Right ventricle myocardium inferior (tissue), 1 donor: ENCODE measurements at regions not wholly inside any gene's neighbourhood (a gene's known extent, or its start where the extent isn't known, plus 50 kb on each side); places are given as distances from the start of the nearest gene placed in this dataset.
"Not testable (repeated sequence)": the region's sequence is repeated elsewhere in the genome, so short reads cannot be mapped to it uniquely, and the experiment has no call there.

Experiments
- ATAC-seq: fragments of 200-7000 bp; cut with Tn5 transposase; one replicate; pipeline ENCODE4 v1.9.1; 2020; ENCODE audit warnings: mild to moderate bottlenecking, moderate library complexity
- DNase-seq: peaks from one replicate; pipeline ENCODE4 v3.0.0; 2021; ENCODE audit errors: missing footprints
- intact Hi-C: fragments of 100-400 bp; cut with DNase I; formaldehyde crosslinking; loops from one replicate; pipeline ENCODE4 v1.11.0; 2022
- donor health status: DM: no; HTN: yes; CAD: no; lungs with severe emphysema.

GRCh38 chr2:16773080-16773713, 107.6 kb upstream of the CYRIA start:
- intact Hi-C loops = loop anchor here (5.0 kb wide), 2 partner anchors 529 to 899 kb away; no protein-coding TSS in a partner anchor
- DNase-seq = no peak

GRCh38 chr2:16767789-16768476, 102.3 kb upstream of the CYRIA start:
- intact Hi-C loops = no loop called here
- ATAC-seq = no peak
- DNase-seq = no peak

More at GRCh38 chr2:16773080-16773713, 107.6 kb upstream of the CYRIA start:
- ATAC-seq = peak; percentile 60

GRCh38 chr2:16765356-16765755, 99.7 kb upstream of the CYRIA start:
- no peak for ATAC-seq

GRCh38 chr2:16764487-16764886, 98.9 kb upstream of the CYRIA start:
- DNase-seq (no peak), ATAC-seq (no peak)
- intact Hi-C loops = no loop called here

More at GRCh38 chr2:16765356-16765755, 99.7 kb upstream of the CYRIA start:
- intact Hi-C loops = no loop called here
- DNase-seq = no peak

GRCh38 chr2:16763493-16763899, 97.9 kb upstream of the CYRIA start:
- DNase-seq (no peak), ATAC-seq (no peak)
- intact Hi-C loops = no loop called here

DNA sequence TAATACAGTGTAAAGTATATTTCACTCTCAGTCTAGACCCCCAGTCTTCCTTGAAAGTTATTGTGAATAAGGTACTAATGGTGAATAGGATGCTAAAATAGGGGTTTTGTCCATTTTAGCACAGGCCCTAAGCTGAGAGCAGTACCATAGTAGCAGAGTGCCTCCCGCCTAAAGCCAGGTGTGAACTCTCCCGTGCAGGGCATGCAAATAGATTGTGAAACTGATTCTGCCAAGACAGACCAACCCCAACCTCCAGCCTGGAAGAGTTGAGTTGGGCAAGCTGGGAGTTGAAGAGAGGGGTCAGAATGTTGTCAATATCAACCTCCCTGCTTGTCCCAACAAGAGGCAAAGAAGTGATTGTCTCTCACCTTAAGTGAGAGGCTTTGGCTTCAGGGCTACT, 97.4 kb upstream of the CYRIA start:
- DNase-seq (no peak), ATAC-seq (no peak)
- intact Hi-C loops = no loop called here

- no peak for DNase-seq
- no peak for ATAC-seq
- intact Hi-C loops = no loop called here
Observed at GRCh38 chr2:16760426-16760825, 94.8 kb upstream of the CYRIA start.

GRCh38 chr2:16756831-16757644, 91.4 kb upstream of the CYRIA start:
- DNase-seq = peak; percentile 91
- intact Hi-C loops = loop anchor here (1.0 to 10.0 kb wide), 4 partner anchors 95 to 1122 kb away; no protein-coding TSS in a partner anchor

DNA sequence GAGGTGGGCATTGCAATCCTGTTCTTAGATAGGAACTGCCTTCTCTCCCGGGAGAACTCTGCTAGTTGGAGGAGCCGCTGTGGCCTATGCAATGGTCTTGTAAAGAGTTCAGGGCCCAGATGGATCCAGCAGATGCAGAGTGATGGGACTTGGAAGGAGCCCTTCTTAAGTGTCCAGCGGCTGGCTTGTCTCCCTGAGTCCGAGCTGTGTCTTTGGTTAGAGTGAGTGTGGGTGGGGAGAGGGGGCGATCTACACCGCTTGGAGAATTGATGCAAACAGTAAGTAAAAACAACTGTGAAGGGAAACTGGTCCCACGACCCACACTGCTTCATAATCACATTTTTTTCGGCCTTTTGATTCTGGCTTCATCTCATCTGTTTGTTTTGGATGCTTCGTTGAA, 89.8 kb upstream of the CYRIA start:
- intact Hi-C loops = loop anchor here (5.0 to 10.0 kb wide), 3 partner anchors 93 to 1121 kb away; no protein-coding TSS in a partner anchor
- ATAC-seq = peak; percentile 76
- peak; percentile 67 for DNase-seq

More at GRCh38 chr2:16756831-16757644, 91.4 kb upstream of the CYRIA start:
- ATAC-seq = peak; percentile 87

- intact Hi-C loops = loop anchor here (10.0 kb wide), 1 partner anchor 1118 kb away; no protein-coding TSS in a partner anchor
- not testable (repeated sequence) for DNase-seq, ATAC-seq
Observed at GRCh38 chr2:16753025-16753424, 87.4 kb upstream of the CYRIA start.

DNA sequence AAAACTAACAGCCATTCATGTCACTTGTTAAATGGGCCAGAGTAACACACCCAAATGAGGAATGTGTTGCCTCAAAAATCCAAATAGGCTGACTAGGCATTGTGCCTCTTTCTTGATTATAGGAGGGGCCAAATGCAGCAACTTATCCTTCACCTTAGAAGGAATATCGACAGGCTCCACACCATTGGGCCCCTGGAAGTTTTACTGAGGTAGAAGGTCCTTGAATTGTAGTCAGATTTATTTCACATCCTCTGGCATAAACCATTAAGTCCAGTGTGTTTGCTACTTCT, 85.2 kb upstream of the CYRIA start:
- not testable (repeated sequence) for ATAC-seq
- intact Hi-C loops = loop anchor here (10.0 kb wide), 1 partner anchor 1116 kb away; no protein-coding TSS in a partner anchor

GRCh38 chr2:16750175-16750924, 84.7 kb upstream of the CYRIA start:
- ATAC-seq (no peak), DNase-seq (no peak)
- intact Hi-C loops = loop anchor here (10.0 kb wide), 1 partner anchor 1116 kb away; no protein-coding TSS in a partner anchor

More for the DNA sequence above, 85.2 kb upstream of the CYRIA start:
- DNase-seq = not testable (repeated sequence)

- intact Hi-C loops, ATAC-seq: not testable (repeated sequence)
Observed at GRCh38 chr2:16748511-16749266, 83.1 kb upstream of the CYRIA start.

GRCh38 chr2:16747689-16748088, 82.1 kb upstream of the CYRIA start:
- intact Hi-C loops = no loop called here
- DNase-seq (no peak), ATAC-seq (no peak)

More at GRCh38 chr2:16748511-16749266, 83.1 kb upstream of the CYRIA start:
- not testable (repeated sequence) for DNase-seq

DNA sequence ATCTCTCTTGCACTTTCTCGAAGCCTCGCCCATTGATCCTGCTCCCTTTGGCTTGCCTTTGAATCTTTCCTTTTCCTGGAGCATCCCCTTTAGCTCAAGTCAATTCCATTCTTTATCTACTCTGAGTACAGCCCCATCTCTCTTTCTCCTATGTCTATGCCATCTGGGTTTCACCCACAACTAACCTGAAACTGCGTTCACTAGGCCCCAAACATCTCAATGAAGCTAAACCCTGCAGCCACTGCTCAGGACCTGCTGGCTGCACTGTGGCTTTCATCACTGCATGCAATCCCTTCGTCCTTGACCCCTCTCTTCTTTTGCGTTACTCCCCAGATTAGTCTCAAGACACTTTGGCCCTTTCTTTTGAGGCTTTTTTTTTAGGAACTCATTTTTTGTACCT, 81.6 kb upstream of the CYRIA start:
- DNase-seq (no peak), ATAC-seq (no peak)
- intact Hi-C loops = no loop called here

DNA sequence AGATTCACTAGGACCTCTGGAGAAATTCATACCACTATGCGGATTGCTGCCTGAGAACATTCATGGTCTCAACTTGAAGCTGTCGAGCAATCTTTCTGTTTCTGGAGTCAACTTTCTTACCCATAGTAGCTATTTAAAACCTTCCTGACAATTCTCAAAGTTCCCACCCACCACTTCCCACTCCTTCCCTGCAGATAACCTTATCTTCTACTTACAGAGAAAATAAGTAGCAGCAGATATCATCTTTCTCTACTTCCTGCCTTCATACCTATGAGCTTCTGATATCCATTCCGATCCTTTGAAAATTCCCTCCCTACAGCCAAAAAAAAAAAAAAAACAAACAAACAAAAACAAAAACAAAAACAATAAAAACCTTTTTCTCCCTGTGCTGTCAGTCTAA, 81.2 kb upstream of the CYRIA start:
- ATAC-seq = no peak
- intact Hi-C loops = no loop called here
- DNase-seq = no peak

GRCh38 chr2:16746329-16746728, 80.7 kb upstream of the CYRIA start:
- intact Hi-C loops = no loop called here
- ATAC-seq (no peak), DNase-seq (no peak)

GRCh38 chr2:16745466-16745865, 79.8 kb upstream of the CYRIA start:
- DNase-seq (no peak), ATAC-seq (no peak)
- intact Hi-C loops = no loop called here
